SK-N-SH treated with all-trans-retinoic acid at 6 μM for 48 hours (cell line): ENCODE measurements at regions not wholly inside any gene's neighbourhood (a gene's known extent, or its start where the extent isn't known, plus 50 kb on each side); places are given as distances from the start of the nearest gene placed in this dataset.

Experiments used
- ATAC-seq: fragments of 200-7000 bp; cut with Tn5 transposase; 3 replicates; pipeline ENCODE4 v1.9.1; 2020; ENCODE audit warnings: mild to moderate bottlenecking, moderate library complexity
- ARNTL ChIP-seq: fragments of 450-650 bp; formaldehyde crosslinking; IDR thresholded peaks from 2 replicates; pipeline ENCODE4 v1.5.0; 2020; ENCODE audit warnings: low read depth, mild to moderate bottlenecking, moderate library complexity, borderline replicate concordance
- BACH2 ChIP-seq: fragments of 250-450 bp; sonication (Bioruptor Pico); IDR thresholded peaks from 2 replicates; pipeline ENCODE4 v1.9.0; 2021; ENCODE audit warnings: mild to moderate bottlenecking, borderline replicate concordance
- CREB5 ChIP-seq: fragments of 250-450 bp; sonication (Bioruptor Pico); IDR thresholded peaks from 2 replicates; pipeline ENCODE4 v1.5.1; 2020; ENCODE audit warnings: low read depth, mild to moderate bottlenecking, moderate library complexity
- CSDC2 ChIP-seq: fragments of 250-450 bp; sonication (Bioruptor Pico); IDR thresholded peaks from 2 replicates; pipeline ENCODE4 v1.5.0; 2020; ENCODE audit warnings: mild to moderate bottlenecking, moderate library complexity
- CSRNP3 ChIP-seq: fragments of 250-450 bp; sonication (Bioruptor Pico); IDR thresholded peaks from 2 replicates; pipeline ENCODE4 v1.5.1; 2021; ENCODE audit warnings: mild to moderate bottlenecking, moderate library complexity
- ESRRG ChIP-seq: fragments of 250-450 bp; sonication (Bioruptor Pico); IDR thresholded peaks from 2 replicates; pipeline ENCODE4 v1.6.1; 2021; ENCODE audit warnings: mild to moderate bottlenecking
- GLIS3 ChIP-seq: fragments of 250-450 bp; sonication (Bioruptor Pico); IDR thresholded peaks from 2 replicates; pipeline ENCODE4 v1.5.0; 2020; ENCODE audit warnings: mild to moderate bottlenecking, moderate library complexity
- ISL1 ChIP-seq: fragments of 250-450 bp; sonication (Bioruptor Pico); IDR thresholded peaks from 2 replicates; pipeline ENCODE4 v2.1.2; 2022; ENCODE audit warnings: mild to moderate bottlenecking, moderate library complexity
- OSR1 ChIP-seq: fragments of 250-450 bp; sonication (Bioruptor Pico); IDR thresholded peaks from 2 replicates; pipeline ENCODE4 v1.8.0; 2022; ENCODE audit warnings: moderate library complexity, mild to moderate bottlenecking, inconsistent platforms
- PATZ1 ChIP-seq: fragments of 250-450 bp; sonication (Bioruptor Pico); IDR thresholded peaks from 2 replicates; pipeline ENCODE4 v1.8.0; 2020; ENCODE audit warnings: mild to moderate bottlenecking, moderate library complexity, borderline replicate concordance
- RARB ChIP-seq: fragments of 250-450 bp; sonication (Bioruptor Pico); IDR thresholded peaks from 2 replicates; pipeline ENCODE4 v1.8.0; 2021; ENCODE audit warnings: mild to moderate bottlenecking, moderate library complexity
- SNAI2 ChIP-seq: fragments of 250-450 bp; sonication (Bioruptor Pico); IDR thresholded peaks from 2 replicates; pipeline ENCODE4 v1.5.0; 2020; ENCODE audit warnings: mild to moderate bottlenecking, moderate library complexity
- TCF4 ChIP-seq: fragments of 250-450 bp; sonication (Bioruptor Pico); IDR thresholded peaks from 2 replicates; pipeline ENCODE4 v1.8.0; 2021; ENCODE audit warnings: mild to moderate bottlenecking, moderate library complexity, borderline replicate concordance
- TOX ChIP-seq: fragments of 250-450 bp; sonication (Bioruptor Pico); IDR thresholded peaks from 2 replicates; pipeline ENCODE4 v1.8.0; 2021; ENCODE audit warnings: mild to moderate bottlenecking, moderate library complexity, borderline replicate concordance
- ZC3H10 ChIP-seq: fragments of 250-450 bp; sonication (Bioruptor Pico); IDR thresholded peaks from 2 replicates; pipeline ENCODE4 v1.5.1; 2021; ENCODE audit warnings: mild to moderate bottlenecking, moderate library complexity
- ZFP3 ChIP-seq: fragments of 250-450 bp; sonication (Bioruptor Pico); IDR thresholded peaks from 2 replicates; pipeline ENCODE4 v1.5.0; 2020; ENCODE audit warnings: mild to moderate bottlenecking, moderate library complexity
- ZFP30 ChIP-seq: fragments of 450-650 bp; formaldehyde crosslinking; IDR thresholded peaks from 2 replicates; pipeline ENCODE4 v1.5.0; 2022; ENCODE audit warnings: mild to moderate bottlenecking, moderate library complexity
- ZNF565 ChIP-seq: fragments of 450-650 bp; formaldehyde crosslinking; conservative IDR thresholded peaks from 2 replicates; pipeline ENCODE4 v1.5.0; 2020; ENCODE audit warnings: low read depth, mild to moderate bottlenecking, moderate library complexity
- ZNF8 ChIP-seq: fragments of 450-650 bp; formaldehyde crosslinking; IDR thresholded peaks from 2 replicates; pipeline ENCODE4 v1.5.0; 2020; ENCODE audit warnings: mild to moderate bottlenecking, moderate library complexity
- TF ChIP-seq, protein P1 (sequence below): fragments of 250-450 bp; sonication (Bioruptor Pico); IDR thresholded peaks from 2 replicates; pipeline ENCODE4 v1.5.0; 2020; ENCODE audit warnings: mild to moderate bottlenecking, moderate library complexity
- TF ChIP-seq, protein P2 (sequence below): fragments of 250-450 bp; sonication (Bioruptor Pico); IDR thresholded peaks from 2 replicates; pipeline ENCODE4 v1.8.0; 2021; ENCODE audit warnings: low read depth, mild to moderate bottlenecking, moderate library complexity, borderline replicate concordance

DNA sequence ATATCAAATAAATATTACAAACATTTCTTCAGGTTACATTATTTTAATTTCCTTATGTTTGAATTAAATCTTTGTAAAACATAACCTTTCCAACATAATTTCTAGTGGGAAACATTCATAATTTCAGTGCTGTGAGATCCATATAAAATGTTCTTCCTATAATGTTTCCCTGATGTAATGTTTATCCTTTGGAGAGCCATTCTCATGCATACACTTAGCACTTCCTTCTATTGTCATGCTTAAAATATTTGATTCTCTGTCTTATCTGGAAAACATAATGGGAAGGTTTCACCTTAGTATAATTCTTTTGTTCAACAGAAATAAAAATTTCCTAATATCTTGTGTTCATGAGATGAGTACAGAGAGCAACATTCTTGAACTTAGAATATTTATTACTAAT is 472.5 kb downstream of the ADAMTS20 start:
- TF ChIP-seq TCF4: no peak
- TF ChIP-seq ZC3H10 (CRISPR knock-in tag): no peak
- TF ChIP-seq TOX (CRISPR knock-in tag): no peak
- TF ChIP-seq CSDC2 (CRISPR knock-in tag): no peak
- TF ChIP-seq GLIS3 (CRISPR knock-in tag): no peak
- no peak for TF ChIP-seq ZNF565 (CRISPR knock-in tag)
- no peak for TF ChIP-seq ESRRG
- TF ChIP-seq OSR1 (CRISPR knock-in tag): no peak
- no peak for TF ChIP-seq ISL1
- TF ChIP-seq ARNTL (CRISPR knock-in tag): no peak
- no peak for TF ChIP-seq CREB5 (CRISPR knock-in tag)
- TF ChIP-seq RARB (CRISPR knock-in tag): no peak
- TF ChIP-seq BACH2 (CRISPR knock-in tag): no peak
- no peak for TF ChIP-seq PATZ1 (CRISPR knock-in tag)
- TF ChIP-seq ZNF8 (CRISPR knock-in tag): no peak
- TF ChIP-seq, protein P1, sequence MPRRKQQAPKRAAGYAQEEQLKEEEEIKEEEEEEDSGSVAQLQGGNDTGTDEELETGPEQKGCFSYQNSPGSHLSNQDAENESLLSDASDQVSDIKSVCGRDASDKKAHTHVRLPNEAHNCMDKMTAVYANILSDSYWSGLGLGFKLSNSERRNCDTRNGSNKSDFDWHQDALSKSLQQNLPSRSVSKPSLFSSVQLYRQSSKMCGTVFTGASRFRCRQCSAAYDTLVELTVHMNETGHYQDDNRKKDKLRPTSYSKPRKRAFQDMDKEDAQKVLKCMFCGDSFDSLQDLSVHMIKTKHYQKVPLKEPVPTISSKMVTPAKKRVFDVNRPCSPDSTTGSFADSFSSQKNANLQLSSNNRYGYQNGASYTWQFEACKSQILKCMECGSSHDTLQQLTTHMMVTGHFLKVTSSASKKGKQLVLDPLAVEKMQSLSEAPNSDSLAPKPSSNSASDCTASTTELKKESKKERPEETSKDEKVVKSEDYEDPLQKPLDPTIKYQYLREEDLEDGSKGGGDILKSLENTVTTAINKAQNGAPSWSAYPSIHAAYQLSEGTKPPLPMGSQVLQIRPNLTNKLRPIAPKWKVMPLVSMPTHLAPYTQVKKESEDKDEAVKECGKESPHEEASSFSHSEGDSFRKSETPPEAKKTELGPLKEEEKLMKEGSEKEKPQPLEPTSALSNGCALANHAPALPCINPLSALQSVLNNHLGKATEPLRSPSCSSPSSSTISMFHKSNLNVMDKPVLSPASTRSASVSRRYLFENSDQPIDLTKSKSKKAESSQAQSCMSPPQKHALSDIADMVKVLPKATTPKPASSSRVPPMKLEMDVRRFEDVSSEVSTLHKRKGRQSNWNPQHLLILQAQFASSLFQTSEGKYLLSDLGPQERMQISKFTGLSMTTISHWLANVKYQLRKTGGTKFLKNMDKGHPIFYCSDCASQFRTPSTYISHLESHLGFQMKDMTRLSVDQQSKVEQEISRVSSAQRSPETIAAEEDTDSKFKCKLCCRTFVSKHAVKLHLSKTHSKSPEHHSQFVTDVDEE (CRISPR knock-in tag): no peak
- TF ChIP-seq, all 23 proteins: peak for 0
- no peak for ATAC-seq

DNA sequence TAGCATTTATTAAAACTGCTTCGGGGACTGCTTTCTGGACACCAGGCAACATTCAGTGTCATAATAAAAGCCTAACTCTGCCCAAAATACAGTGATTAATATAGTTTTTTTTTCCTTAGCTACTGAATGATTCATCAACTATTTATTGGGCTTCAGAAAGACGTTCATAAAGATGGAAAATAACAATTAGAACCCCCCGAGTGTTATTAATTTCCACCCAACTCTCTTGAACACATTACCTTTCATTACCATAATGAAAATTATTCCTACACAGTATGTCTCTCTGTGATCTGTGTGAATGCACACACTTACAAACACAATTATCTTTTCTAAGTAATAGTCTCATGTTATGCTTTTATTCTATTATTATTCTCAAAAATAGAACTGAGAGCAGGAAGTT is 473.0 kb downstream of the ADAMTS20 start:
- no peak for ATAC-seq
- TF ChIP-seq ISL1: no peak
- no peak for TF ChIP-seq CREB5 (CRISPR knock-in tag)
- no peak for TF ChIP-seq ZC3H10 (CRISPR knock-in tag)
- no peak for TF ChIP-seq ARNTL (CRISPR knock-in tag)
- TF ChIP-seq, protein P2, sequence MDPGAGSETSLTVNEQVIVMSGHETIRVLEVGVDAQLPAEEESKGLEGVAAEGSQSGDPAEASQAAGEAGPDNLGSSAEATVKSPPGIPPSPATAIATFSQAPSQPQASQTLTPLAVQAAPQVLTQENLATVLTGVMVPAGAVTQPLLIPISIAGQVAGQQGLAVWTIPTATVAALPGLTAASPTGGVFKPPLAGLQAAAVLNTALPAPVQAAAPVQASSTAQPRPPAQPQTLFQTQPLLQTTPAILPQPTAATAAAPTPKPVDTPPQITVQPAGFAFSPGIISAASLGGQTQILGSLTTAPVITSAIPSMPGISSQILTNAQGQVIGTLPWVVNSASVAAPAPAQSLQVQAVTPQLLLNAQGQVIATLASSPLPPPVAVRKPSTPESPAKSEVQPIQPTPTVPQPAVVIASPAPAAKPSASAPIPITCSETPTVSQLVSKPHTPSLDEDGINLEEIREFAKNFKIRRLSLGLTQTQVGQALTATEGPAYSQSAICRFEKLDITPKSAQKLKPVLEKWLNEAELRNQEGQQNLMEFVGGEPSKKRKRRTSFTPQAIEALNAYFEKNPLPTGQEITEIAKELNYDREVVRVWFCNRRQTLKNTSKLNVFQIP (CRISPR knock-in tag): no peak
- TF ChIP-seq TOX (CRISPR knock-in tag): no peak
- no peak for TF ChIP-seq TCF4
- TF ChIP-seq OSR1 (CRISPR knock-in tag): no peak
- TF ChIP-seq ZFP3 (CRISPR knock-in tag): no peak
- TF ChIP-seq ZNF8 (CRISPR knock-in tag): no peak
- no peak for TF ChIP-seq GLIS3 (CRISPR knock-in tag)
- no peak for TF ChIP-seq ZFP30 (CRISPR knock-in tag)
- no peak for TF ChIP-seq ZNF565 (CRISPR knock-in tag)
- TF ChIP-seq, protein P1 (CRISPR knock-in tag): no peak
- no peak for TF ChIP-seq CSRNP3 (CRISPR knock-in tag)
- no peak for TF ChIP-seq RARB (CRISPR knock-in tag)
- TF ChIP-seq SNAI2 (CRISPR knock-in tag): no peak
